ENCODE measurements at regions not wholly inside any gene's neighbourhood (a gene's known extent, or its start where the extent isn't known, plus 50 kb on each side); places are given as distances from the start of the nearest gene placed in this dataset.
A peak's percentile ranks its signal among the peaks of the same experiment; 100 is the strongest.

DNA sequence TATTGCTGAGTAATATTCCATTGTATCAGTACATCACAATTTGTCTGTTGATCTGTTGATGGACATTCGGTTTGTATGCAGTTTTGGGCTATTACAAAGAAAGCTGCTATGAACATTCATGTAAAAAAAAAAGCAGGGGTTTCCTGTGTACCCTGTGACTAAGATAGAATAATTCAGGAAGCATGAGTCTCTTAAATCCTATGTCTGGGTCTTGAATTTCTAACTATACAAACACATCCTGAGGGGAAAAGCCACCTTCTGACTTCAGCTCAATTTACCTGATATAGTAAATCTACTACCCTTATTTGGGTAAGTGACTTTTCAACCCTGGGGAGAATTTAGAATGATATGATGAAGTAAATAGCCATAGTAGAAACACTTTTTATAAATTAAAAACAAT lies 94.6 kb upstream of the FUNDC1 start:
- TF ChIP-seq FOS (IDR thresholded peaks at IDR 0.05; ENCODE audit: borderline replicate concordance, insufficient read depth, low read length) = peak; percentile 29
- no peak for TF ChIP-seq POLR2A (IDR thresholded peaks at IDR 0.05; ENCODE audit: low read depth, low read length)
- FAIRE-seq = no peak

DNA sequence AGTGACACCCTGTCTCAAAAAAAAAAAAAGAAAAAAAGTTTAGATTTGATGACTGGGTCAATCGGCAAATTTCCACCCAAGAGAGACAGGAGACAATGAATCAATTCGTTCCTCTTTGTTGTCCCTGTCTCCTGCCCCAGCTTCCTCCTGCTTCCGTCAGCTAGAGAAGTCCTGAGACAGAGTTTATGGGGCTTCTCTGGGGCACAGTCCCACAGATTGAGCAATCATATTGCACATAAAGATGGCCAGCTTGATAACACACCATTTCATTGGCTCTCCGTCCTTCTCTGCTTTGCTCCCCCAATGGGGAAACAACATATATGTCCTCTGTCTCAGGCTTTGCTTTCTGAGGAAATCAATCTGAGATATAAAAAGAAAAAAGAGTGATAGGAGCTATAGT lies 78.4 kb upstream of the FUNDC1 start:
- Histone ChIP-seq H3K4me3 (replicated peaks in 1 of 3; ENCODE audit: insufficient read depth in 1 of 3, low read depth in 1 of 3, low read length in 3 of 3) (no peak overlapping the region), H3K9me1 (replicated peaks; ENCODE audit: control insufficient read depth, extremely low read depth, insufficient read depth, low read length) (no peaks in the 10 kb centered on the region), H2AFZ (ENCODE audit: low read depth, low read length) (no peak overlapping the region), H3K79me2 (ENCODE audit: control insufficient read depth, insufficient read depth, low read length) (no peaks in the 10 kb centered on the region), H3K36me3 (ENCODE audit: control insufficient read depth in 2 of 2, extremely low read depth in 1 of 2, insufficient read depth in 2 of 2, low read length in 2 of 2) (no peaks in the 10 kb centered on the region), H3K4me1 (ENCODE audit: control insufficient read depth, extremely low read depth, insufficient read depth, low read length) (no peaks in the 10 kb centered on the region), H3K4me2 (ENCODE audit: insufficient read depth, low read length) (no peak overlapping the region), H3K27ac (ENCODE audit: insufficient read depth, low read depth, low read length) (no peak overlapping the region), H4K20me1 (replicated peaks; ENCODE audit: control insufficient read depth, extremely low read depth, insufficient read depth, low read length) (no peaks in the 10 kb centered on the region), H3K9me3 (replicated peaks; ENCODE audit: control insufficient read depth, insufficient read depth, low read length) (no peaks in the 10 kb centered on the region), H3K27me3 (ENCODE audit: control insufficient read depth in 2 of 2, insufficient read depth in 2 of 2, low read length in 2 of 2) (no peaks in the 10 kb centered on the region), H3K9ac (replicated peaks; ENCODE audit: extremely low read depth, insufficient read depth, low read length) (no peak overlapping the region)
- dilution Hi-C loops (cut with MboI; ENCODE audit: extremely low pct_ligation_motif_present, low sequenced_read_pairs) (no loop called here), intact Hi-C loops (cut with micrococcal nuclease) (no loop called here)
- TF ChIP-seq EZH2 (IDR thresholded peaks at IDR 0.05; ENCODE audit: borderline replicate concordance, low read depth, low read length, severe bottlenecking) (no peak), GATA2 (IDR thresholded peaks at IDR 0.05; ENCODE audit: insufficient read depth, insufficient read length, low read depth, low read length) (no peak)
- DNase-seq (ENCODE audit: low read depth, low spot score) (no peak), FAIRE-seq (no peak)
- ChIA-PET CTCF (no interaction called here), POLR2A (no interaction called here)
- BruUV-seq (replicated peaks) = no TSS peak

More for the DNA sequence above, 94.6 kb upstream of the FUNDC1 start:
- H4K20me1 ChIP-seq (replicated peaks; ENCODE audit: control insufficient read depth, extremely low read depth, insufficient read depth, low read length) = no peaks in the 10 kb centered on the region
- H3K4me3 ChIP-seq (replicated peaks in 1 of 3; ENCODE audit: insufficient read depth in 1 of 3, low read depth in 1 of 3, low read length in 3 of 3) = no peak overlapping the region
- CTCF ChIA-PET = no interaction called here
- POLR2A ChIA-PET = no interaction called here
- H3K9ac ChIP-seq (replicated peaks; ENCODE audit: extremely low read depth, insufficient read depth, low read length) = no peak overlapping the region
- no peak overlapping the region for H3K27ac ChIP-seq (ENCODE audit: insufficient read depth, low read depth, low read length)
- H2AFZ ChIP-seq (ENCODE audit: low read depth, low read length) = no peak overlapping the region
- H3K9me3 ChIP-seq (replicated peaks; ENCODE audit: control insufficient read depth, insufficient read depth, low read length) = no peaks in the 10 kb centered on the region
- dilution Hi-C loops (cut with MboI; ENCODE audit: extremely low pct_ligation_motif_present, low sequenced_read_pairs) (no loop called here), intact Hi-C loops (cut with micrococcal nuclease) (no loop called here)
- H3K27me3 ChIP-seq (ENCODE audit: control insufficient read depth in 2 of 2, insufficient read depth in 2 of 2, low read length in 2 of 2) = no peaks in the 10 kb centered on the region
- no peaks in the 10 kb centered on the region for H3K36me3 ChIP-seq (ENCODE audit: control insufficient read depth in 2 of 2, extremely low read depth in 1 of 2, insufficient read depth in 2 of 2, low read length in 2 of 2)
- no peak overlapping the region for H3K4me2 ChIP-seq (ENCODE audit: insufficient read depth, low read length)
- no peaks in the 10 kb centered on the region for H3K9me1 ChIP-seq (replicated peaks; ENCODE audit: control insufficient read depth, extremely low read depth, insufficient read depth, low read length)
- no peak for DNase-seq (ENCODE audit: low read depth, low spot score)
- BruUV-seq (replicated peaks) = no TSS peak
- no peaks in the 10 kb centered on the region for H3K79me2 ChIP-seq (ENCODE audit: control insufficient read depth, insufficient read depth, low read length)
- H3K4me1 ChIP-seq (ENCODE audit: control insufficient read depth, extremely low read depth, insufficient read depth, low read length) = no peaks in the 10 kb centered on the region
